HUES6 (cell line): ENCODE measurements at regions not wholly inside any gene's neighbourhood (a gene's known extent, or its start where the extent isn't known, plus 50 kb on each side); places are given as distances from the start of the nearest gene placed in this dataset.

Experiments
- H3K27ac ChIP-seq: 2 replicates; pipeline ENCODE4 v1.7.0; 2013; ENCODE audit warnings: low read depth, mild to moderate bottlenecking, low read length, inconsistent platforms
- H3K27me3 ChIP-seq: 2 replicates; pipeline ENCODE4 v1.6.1; 2013; ENCODE audit warnings: low read length; ENCODE audit not compliant: control insufficient read depth, insufficient read depth
- H3K36me3 ChIP-seq: 2 replicates; pipeline ENCODE4 v1.6.1; 2013; ENCODE audit warnings: low read length; ENCODE audit not compliant: control insufficient read depth, insufficient read depth
- H3K4me1 ChIP-seq: 2 replicates; pipeline ENCODE4 v1.6.1; 2013; ENCODE audit warnings: low read length; ENCODE audit not compliant: control insufficient read depth, insufficient read depth
- H3K4me3 ChIP-seq: 2 replicates; pipeline ENCODE4 v1.5.1; 2013; ENCODE audit warnings: low read depth, low read length
- H3K9ac ChIP-seq: one replicate; pipeline ENCODE4 v1.6.1; 2013; ENCODE audit warnings: mild to moderate bottlenecking, low read length
- H3K9me3 ChIP-seq: 2 replicates; pipeline ENCODE4 v1.6.1; 2013; ENCODE audit warnings: low read depth, low read length; ENCODE audit not compliant: control insufficient read depth, insufficient read depth

GRCh38 chr10:44659320-44659719 lies 251.8 kb upstream of the TMEM72 start:
- no peak overlapping the region for H3K27ac ChIP-seq
- no peak overlapping the region for H3K9ac ChIP-seq
- H3K4me3 ChIP-seq, result no peak overlapping the region
- H3K9me3 ChIP-seq, result no peaks in the 10 kb centered on the region
- H3K36me3 ChIP-seq, result no peaks in the 10 kb centered on the region
- H3K27me3 ChIP-seq, result no peaks in the 10 kb centered on the region
- H3K4me1 ChIP-seq, result no peaks in the 10 kb centered on the region

- H3K4me3 ChIP-seq, result no peak overlapping the region
- no peaks in the 10 kb centered on the region for H3K27me3 ChIP-seq
- H3K9ac ChIP-seq, result no peak overlapping the region
- H3K36me3 ChIP-seq, result no peaks in the 10 kb centered on the region
- no peak overlapping the region for H3K27ac ChIP-seq
- H3K9me3 ChIP-seq, result no peaks in the 10 kb centered on the region
- H3K4me1 ChIP-seq, result no peaks in the 10 kb centered on the region
These were observed 250.9 kb upstream of the TMEM72 start for GRCh38 chr10:44660271-44660670.

- Histone ChIP-seq H3K9me3 (no peaks in the 10 kb centered on the region; the same call in 1 of the 2 replicates), H3K36me3 (no peaks in the 10 kb centered on the region), H3K9ac (no peak overlapping the region), H3K4me3 (no peak overlapping the region), H3K27ac (no peak overlapping the region), H3K27me3 (no peaks in the 10 kb centered on the region), H3K4me1 (no peaks in the 10 kb centered on the region)
These were observed 249.1 kb upstream of the TMEM72 start for GRCh38 chr10:44662051-44662450.

- H3K27ac ChIP-seq, result no peak overlapping the region
These were observed 242.8 kb upstream of the TMEM72 start for GRCh38 chr10:44668336-44668735.

GRCh38 chr10:44671319-44671718 lies 239.8 kb upstream of the TMEM72 start:
- Histone ChIP-seq H3K27me3 (no peaks in the 10 kb centered on the region), H3K4me1 (no peaks in the 10 kb centered on the region), H3K27ac (no peak overlapping the region), H3K36me3 (no peaks in the 10 kb centered on the region), H3K9ac (no peak overlapping the region), H3K9me3 (no peaks in the 10 kb centered on the region; the same call in 1 of the 2 replicates), H3K4me3 (no peak overlapping the region)

More at GRCh38 chr10:44668336-44668735, 242.8 kb upstream of the TMEM72 start:
- no peak overlapping the region for H3K9ac ChIP-seq
- H3K4me1 ChIP-seq, result no peaks in the 10 kb centered on the region
- H3K27me3 ChIP-seq, result no peaks in the 10 kb centered on the region
- no peaks in the 10 kb centered on the region for H3K36me3 ChIP-seq
- no peak overlapping the region for H3K4me3 ChIP-seq
- no peaks in the 10 kb centered on the region; the same call in 1 of the 2 replicates for H3K9me3 ChIP-seq

- Histone ChIP-seq H3K27ac (no peak overlapping the region), H3K36me3 (no peaks in the 10 kb centered on the region), H3K9me3 (no peaks in the 10 kb centered on the region), H3K9ac (no peak overlapping the region), H3K4me3 (no peak overlapping the region), H3K4me1 (no peaks in the 10 kb centered on the region), H3K27me3 (no peaks in the 10 kb centered on the region)
These were observed 237.7 kb upstream of the TMEM72 start for GRCh38 chr10:44673245-44673983.

- Histone ChIP-seq H3K36me3 (no peaks in the 10 kb centered on the region), H3K27ac (no peak overlapping the region), H3K4me3 (no peak overlapping the region), H3K27me3 (no peaks in the 10 kb centered on the region), H3K4me1 (no peaks in the 10 kb centered on the region), H3K9me3 (no peaks in the 10 kb centered on the region), H3K9ac (no peak overlapping the region)
These were observed 236.4 kb upstream of the TMEM72 start for GRCh38 chr10:44674536-44675386.

GRCh38 chr10:44675387-44675874 lies 235.7 kb upstream of the TMEM72 start:
- Histone ChIP-seq H3K9ac (no peak overlapping the region), H3K27ac (no peak overlapping the region), H3K4me3 (no peak overlapping the region), H3K27me3 (no peaks in the 10 kb centered on the region), H3K4me1 (no peaks in the 10 kb centered on the region), H3K36me3 (no peaks in the 10 kb centered on the region), H3K9me3 (no peaks in the 10 kb centered on the region)

- Histone ChIP-seq H3K36me3 (no peaks in the 10 kb centered on the region), H3K9ac (no peak overlapping the region), H3K27ac (no peak overlapping the region), H3K27me3 (no peaks in the 10 kb centered on the region), H3K9me3 (no peaks in the 10 kb centered on the region), H3K4me1 (no peaks in the 10 kb centered on the region), H3K4me3 (no peak overlapping the region)
These were observed 230.4 kb upstream of the TMEM72 start for GRCh38 chr10:44680764-44681163.

- Histone ChIP-seq H3K27me3 (no peaks in the 10 kb centered on the region), H3K27ac (no peak overlapping the region), H3K4me1 (no peaks in the 10 kb centered on the region; the same call in 1 of the 2 replicates), H3K4me3 (no peak overlapping the region), H3K9ac (no peak overlapping the region), H3K36me3 (no peaks in the 10 kb centered on the region), H3K9me3 (no peaks in the 10 kb centered on the region)
These were observed 228.6 kb upstream of the TMEM72 start for GRCh38 chr10:44682507-44682906.

- Histone ChIP-seq H3K27me3 (no peaks in the 10 kb centered on the region), H3K4me3 (no peak overlapping the region), H3K27ac (no peak overlapping the region), H3K4me1 (no peaks in the 10 kb centered on the region; the same call in 1 of the 2 replicates), H3K9me3 (no peaks in the 10 kb centered on the region), H3K36me3 (no peaks in the 10 kb centered on the region), H3K9ac (no peak overlapping the region)
These were observed 226.5 kb upstream of the TMEM72 start for GRCh38 chr10:44684661-44685060.
